Caco-2 (cell line): ENCODE measurements at regions not wholly inside any gene's neighbourhood (a gene's known extent, or its start where the extent isn't known, plus 50 kb on each side); places are given as distances from the start of the nearest gene placed in this dataset.

Source experiments
- BruUV-seq: library from RNA; stranded (reverse); fragments of 400-500 nt; replicated peaks from 2 replicates; lab custom pipeline; 2021; lab: Mats Ljungman, UMichigan
- CTCF ChIA-PET: fragments of 300-600 bp; sonication (Branson Sonifier 250); formaldehyde crosslinking; loops from one replicate; lab custom pipeline; 2022; ENCODE audit warnings: antibody characterized with exemption; lab: Charles Lee
- POLR2A ChIA-PET: fragments of 300-600 bp; sonication (Branson Sonifier 250); formaldehyde crosslinking; loops from one replicate; lab custom pipeline; 2022; ENCODE audit warnings: antibody characterized with exemption; lab: Charles Lee
- DNase-seq, 2 experiments: peaks; one replicate each; pipeline versions ENCODE4 v3.0.0 to v3.0.0-alpha.2; 2020 to 2022
- H3K27me3 ChIP-seq: replicated peaks from 2 replicates; pipeline ENCODE4 v1.6.0; 2011; ENCODE audit warnings: low read length; ENCODE audit not compliant: control insufficient read depth, insufficient read depth
- H3K36me3 ChIP-seq: 2 replicates; pipeline ENCODE4 v1.5.1; 2011; ENCODE audit warnings: low read length; ENCODE audit not compliant: control insufficient read depth, insufficient read depth
- H3K4me1 ChIP-seq: fragments of 250-450 bp; sonication (Bioruptor Pico); 2 replicates; pipeline ENCODE4 v1.5.1; 2020; ENCODE audit warnings: mild to moderate bottlenecking
- H3K4me3 ChIP-seq: 2 replicates; pipeline ENCODE4 v1.5.1; 2011; ENCODE audit warnings: low read depth, mild to moderate bottlenecking, control low read depth, low read length
- H3K9me3 ChIP-seq: fragments of 250-450 bp; sonication (Bioruptor Pico); 2 replicates; pipeline ENCODE4 v1.5.1; 2020; ENCODE audit warnings: mild to moderate bottlenecking, moderate library complexity
- H3K27ac Mint-ChIP-seq: one replicate; pipeline ENCODE4 v1.8.0; 2022; ENCODE audit warnings: mixed read lengths; ENCODE audit not compliant: unreplicated experiment
- H3K27me3 Mint-ChIP-seq: one replicate; pipeline ENCODE4 v1.8.0; 2022; ENCODE audit warnings: mixed read lengths; ENCODE audit not compliant: insufficient read depth, unreplicated experiment
- H3K36me3 Mint-ChIP-seq: one replicate; pipeline ENCODE4 v1.8.0; 2022; ENCODE audit warnings: mild to moderate bottlenecking, mixed read lengths; ENCODE audit not compliant: insufficient read depth, unreplicated experiment
- H3K4me1 Mint-ChIP-seq: one replicate; pipeline ENCODE4 v1.8.0; 2022; ENCODE audit warnings: low read depth, mixed read lengths; ENCODE audit not compliant: unreplicated experiment
- H3K4me3 Mint-ChIP-seq: one replicate; pipeline ENCODE4 v1.8.0; 2022; ENCODE audit warnings: mild to moderate bottlenecking, moderate library complexity, mixed read lengths; ENCODE audit not compliant: unreplicated experiment
- H3K9me3 Mint-ChIP-seq: one replicate; pipeline ENCODE4 v1.8.0; 2022; ENCODE audit warnings: mixed read lengths; ENCODE audit not compliant: unreplicated experiment
- intact Hi-C: fragments of 100-400 bp; cut with micrococcal nuclease; formaldehyde crosslinking; loops from one replicate; pipeline ENCODE4 v1.10.0; 2022; ENCODE audit not compliant: unreplicated experiment
- TF ChIP-seq, protein P1 (sequence below), 2 experiments: fragments of 200-600 bp in 1 of 2; IDR thresholded peaks; 1 replicate in 1 of 2; 2 replicates in 1 of 2; pipeline versions ENCODE4 v1.5.1 to v1.8.0; 2011 to 2022; ENCODE audit warnings: antibody characterized with exemption in 1 of 2, control low read depth in 1 of 2, inconsistent platforms in 1 of 2, low read depth in 1 of 2, low read length in 1 of 2, mild to moderate bottlenecking in 1 of 2, moderate library complexity in 1 of 2; ENCODE audit not compliant: insufficient read depth in 1 of 2, severe bottlenecking in 1 of 2, unreplicated experiment in 1 of 2

DNA sequence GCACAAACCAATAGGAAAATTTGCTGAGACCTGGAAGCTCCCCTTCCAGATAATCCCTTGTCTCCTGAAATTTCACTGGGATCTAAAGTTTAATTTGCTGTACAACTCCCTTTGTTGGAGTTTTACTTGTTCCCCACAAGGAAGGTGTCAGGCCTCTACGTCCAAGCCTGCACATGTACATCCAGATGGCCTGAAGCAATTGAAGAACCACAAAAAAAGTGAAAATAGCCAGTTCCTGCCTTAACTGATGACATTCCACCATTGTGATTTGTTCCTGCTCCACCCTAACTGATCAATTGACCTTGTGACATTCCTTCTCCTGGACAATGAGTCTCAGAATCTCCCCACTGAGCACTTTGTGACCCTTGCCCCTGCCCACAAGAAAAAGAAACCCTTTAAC is 716.0 kb upstream of the PCDH20 start:
- no TSS peak for BruUV-seq
- H3K36me3 Mint-ChIP-seq, result no peaks in the 10 kb centered on the region
- Histone ChIP-seq H3K4me3 (no peak overlapping the region), H3K36me3 (no peaks in the 10 kb centered on the region), H3K4me1 (no peaks in the 10 kb centered on the region), H3K27me3 (no peaks in the 10 kb centered on the region), H3K9me3 (no peaks in the 10 kb centered on the region)
- intact Hi-C loops, result no loop called here
- TF ChIP-seq, protein P1, sequence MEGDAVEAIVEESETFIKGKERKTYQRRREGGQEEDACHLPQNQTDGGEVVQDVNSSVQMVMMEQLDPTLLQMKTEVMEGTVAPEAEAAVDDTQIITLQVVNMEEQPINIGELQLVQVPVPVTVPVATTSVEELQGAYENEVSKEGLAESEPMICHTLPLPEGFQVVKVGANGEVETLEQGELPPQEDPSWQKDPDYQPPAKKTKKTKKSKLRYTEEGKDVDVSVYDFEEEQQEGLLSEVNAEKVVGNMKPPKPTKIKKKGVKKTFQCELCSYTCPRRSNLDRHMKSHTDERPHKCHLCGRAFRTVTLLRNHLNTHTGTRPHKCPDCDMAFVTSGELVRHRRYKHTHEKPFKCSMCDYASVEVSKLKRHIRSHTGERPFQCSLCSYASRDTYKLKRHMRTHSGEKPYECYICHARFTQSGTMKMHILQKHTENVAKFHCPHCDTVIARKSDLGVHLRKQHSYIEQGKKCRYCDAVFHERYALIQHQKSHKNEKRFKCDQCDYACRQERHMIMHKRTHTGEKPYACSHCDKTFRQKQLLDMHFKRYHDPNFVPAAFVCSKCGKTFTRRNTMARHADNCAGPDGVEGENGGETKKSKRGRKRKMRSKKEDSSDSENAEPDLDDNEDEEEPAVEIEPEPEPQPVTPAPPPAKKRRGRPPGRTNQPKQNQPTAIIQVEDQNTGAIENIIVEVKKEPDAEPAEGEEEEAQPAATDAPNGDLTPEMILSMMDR (IDR thresholded peaks at IDR 0.05; ENCODE audit: insufficient read depth in 1 of 2, low read depth in 1 of 2, low read length in 1 of 2, severe bottlenecking in 1 of 2, unreplicated experiment in 1 of 2), result no peak
- H3K4me1 Mint-ChIP-seq, result no peaks in the 10 kb centered on the region
- no peak overlapping the region for H3K27ac Mint-ChIP-seq
- no peaks in the 10 kb centered on the region for H3K27me3 Mint-ChIP-seq
- H3K9me3 Mint-ChIP-seq, result peaks cover 9% of the 10 kb centered on the region
- POLR2A ChIA-PET, result no interaction called here
- H3K4me3 Mint-ChIP-seq, result no peak overlapping the region
- DNase-seq, result no peak
- CTCF ChIA-PET, result no interaction called here

GRCh38 chr13:62130062-62130970 is 714.7 kb upstream of the PCDH20 start:
- no TSS peak for BruUV-seq
- no peaks in the 10 kb centered on the region for H3K4me1 Mint-ChIP-seq
- Histone ChIP-seq H3K4me1 (no peaks in the 10 kb centered on the region), H3K27me3 (no peaks in the 10 kb centered on the region), H3K4me3 (no peak overlapping the region), H3K9me3 (no peaks in the 10 kb centered on the region), H3K36me3 (no peaks in the 10 kb centered on the region)
- ChIA-PET POLR2A (no interaction called here), CTCF (no interaction called here)
- TF ChIP-seq, protein P1 (IDR thresholded peaks at IDR 0.05; ENCODE audit: insufficient read depth in 1 of 2, low read depth in 1 of 2, low read length in 1 of 2, severe bottlenecking in 1 of 2, unreplicated experiment in 1 of 2), result no peak
- H3K4me3 Mint-ChIP-seq, result no peak overlapping the region
- H3K36me3 Mint-ChIP-seq, result no peaks in the 10 kb centered on the region
- no peak overlapping the region for H3K27ac Mint-ChIP-seq
- intact Hi-C loops, result no loop called here
- DNase-seq, result no peak
- peaks cover 9% of the 10 kb centered on the region for H3K9me3 Mint-ChIP-seq
- no peaks in the 10 kb centered on the region for H3K27me3 Mint-ChIP-seq

DNA sequence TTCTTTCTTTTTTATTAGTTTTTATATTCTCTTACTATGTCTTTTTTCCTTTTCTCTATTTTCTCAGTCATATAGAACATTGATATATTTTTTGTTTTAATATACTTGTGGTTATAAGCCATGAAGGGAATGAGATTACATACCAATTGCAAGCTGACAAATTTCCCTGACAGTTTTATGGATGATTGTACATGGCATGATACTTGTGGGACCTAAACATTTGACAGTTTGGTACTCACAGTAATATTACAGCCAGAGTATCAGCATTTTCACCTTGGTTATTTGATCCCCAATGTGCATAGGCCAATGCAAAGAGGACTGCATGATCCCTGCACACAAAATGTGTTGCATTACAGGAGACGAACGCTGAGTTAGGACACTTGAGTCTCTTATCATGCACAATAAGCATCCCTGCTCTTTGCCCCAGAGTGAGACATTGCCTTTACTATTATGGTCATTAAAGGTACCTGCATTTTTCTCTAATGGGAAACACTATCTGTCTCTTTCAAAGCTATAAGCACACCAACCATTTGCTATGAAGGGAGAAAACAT is 713.4 kb upstream of the PCDH20 start:
- ChIA-PET POLR2A (no interaction called here), CTCF (no interaction called here)
- Histone ChIP-seq H3K4me3 (no peak overlapping the region), H3K4me1 (no peaks in the 10 kb centered on the region), H3K36me3 (no peaks in the 10 kb centered on the region), H3K27me3 (no peaks in the 10 kb centered on the region), H3K9me3 (no peaks in the 10 kb centered on the region)
- H3K9me3 Mint-ChIP-seq, result peaks cover 9% of the 10 kb centered on the region
- BruUV-seq, result no TSS peak
- TF ChIP-seq, protein P1 (IDR thresholded peaks at IDR 0.05; ENCODE audit: insufficient read depth in 1 of 2, low read depth in 1 of 2, low read length in 1 of 2, severe bottlenecking in 1 of 2, unreplicated experiment in 1 of 2), result no peak
- H3K36me3 Mint-ChIP-seq, result no peaks in the 10 kb centered on the region
- H3K4me3 Mint-ChIP-seq, result no peak overlapping the region
- H3K27ac Mint-ChIP-seq, result no peak overlapping the region
- intact Hi-C loops, result no loop called here
- no peaks in the 10 kb centered on the region for H3K27me3 Mint-ChIP-seq
- no peaks in the 10 kb centered on the region for H3K4me1 Mint-ChIP-seq
- DNase-seq, result no peak
